GM12873 (cell line): ENCODE measurements at regions not wholly inside any gene's neighbourhood (a gene's known extent, or its start where the extent isn't known, plus 50 kb on each side); places are given as distances from the start of the nearest gene placed in this dataset.

Source experiments
- CTCF ChIP-seq: IDR thresholded peaks from 2 replicates; pipeline ENCODE4 v1.5.1; 2012; ENCODE audit warnings: low read depth, mild to moderate bottlenecking, moderate library complexity, low read length, control low read depth; ENCODE audit not compliant: insufficient read depth; ENCODE audit errors: missing control alignments

- TF ChIP-seq CTCF = no peak
Measured at GRCh38 chr14:38042322-38042721, 165.4 kb upstream of the SSTR1 start.

DNA sequence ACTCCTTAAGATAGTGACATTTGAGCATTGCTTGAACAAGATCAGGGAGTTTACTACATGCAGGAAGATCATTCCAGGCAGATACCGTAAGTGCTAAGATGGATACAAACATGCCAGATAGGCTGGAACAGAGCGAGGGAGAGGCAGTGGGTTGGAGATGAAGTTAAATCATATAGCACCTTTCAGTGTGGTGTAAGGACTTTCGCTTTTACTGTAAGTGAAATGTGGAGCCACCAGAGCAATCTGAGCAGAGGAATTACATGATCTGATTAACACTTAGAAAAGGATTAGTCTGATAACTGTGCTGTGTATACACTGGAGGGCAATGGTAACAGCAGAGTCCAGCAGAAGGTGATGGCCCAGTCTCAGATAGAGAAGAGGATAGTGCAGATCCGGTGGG lies 163.0 kb upstream of the SSTR1 start:
- no peak for TF ChIP-seq CTCF

DNA sequence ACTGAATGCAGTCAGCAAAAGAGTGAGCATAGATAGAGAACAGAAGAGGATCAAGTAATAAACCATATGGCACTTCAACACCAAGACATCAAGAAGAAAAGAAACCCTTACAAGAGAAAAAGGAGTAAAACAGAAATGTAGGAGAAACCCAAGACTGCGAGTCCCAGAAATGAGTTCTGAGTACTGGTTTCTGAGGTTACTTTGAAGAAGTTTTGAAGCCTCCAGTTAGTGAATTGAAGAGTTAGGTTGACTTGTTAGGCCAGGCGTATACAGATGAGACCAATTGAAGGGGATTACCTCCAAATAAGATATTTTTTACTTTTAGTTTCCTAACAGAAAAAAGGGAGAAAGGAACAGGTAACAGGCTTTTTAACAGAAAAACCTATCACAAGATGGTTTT lies 162.2 kb upstream of the SSTR1 start:
- TF ChIP-seq CTCF = no peak

- no peak for TF ChIP-seq CTCF
Measured at GRCh38 chr14:38046160-38046559, 161.5 kb upstream of the SSTR1 start.

DNA sequence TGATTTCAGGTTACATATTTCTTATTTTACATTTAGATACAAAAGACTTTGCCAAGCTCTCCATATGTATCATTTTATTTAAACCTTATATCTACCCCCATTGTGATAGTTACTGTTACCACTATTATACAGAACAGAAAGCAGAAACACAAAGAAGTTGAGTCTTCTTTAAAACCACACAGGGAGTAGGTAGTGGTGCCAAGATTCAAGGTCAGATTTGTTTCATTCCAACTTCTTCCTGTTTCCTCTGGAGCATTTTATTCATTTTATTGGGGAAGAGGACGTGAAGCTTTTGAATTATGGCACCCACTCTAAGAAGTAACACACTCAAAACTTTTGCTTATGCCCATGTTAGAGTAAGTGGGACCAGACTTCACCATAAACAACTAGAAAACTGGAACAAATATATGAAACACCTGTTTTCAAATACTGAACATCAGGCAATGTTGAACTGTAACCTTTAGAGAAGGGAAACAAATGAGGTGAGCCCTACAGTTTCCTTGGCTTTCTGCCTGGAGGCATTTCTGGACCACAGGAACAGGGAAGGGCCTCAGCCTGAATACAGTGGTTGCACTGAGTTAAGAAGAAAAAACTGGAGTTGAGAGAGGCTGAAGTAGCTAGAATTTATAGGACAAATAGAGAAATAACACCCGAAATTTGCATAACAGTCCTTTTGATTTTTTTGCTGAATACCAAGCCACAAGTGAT lies 160.4 kb upstream of the SSTR1 start:
- TF ChIP-seq CTCF = no peak

DNA sequence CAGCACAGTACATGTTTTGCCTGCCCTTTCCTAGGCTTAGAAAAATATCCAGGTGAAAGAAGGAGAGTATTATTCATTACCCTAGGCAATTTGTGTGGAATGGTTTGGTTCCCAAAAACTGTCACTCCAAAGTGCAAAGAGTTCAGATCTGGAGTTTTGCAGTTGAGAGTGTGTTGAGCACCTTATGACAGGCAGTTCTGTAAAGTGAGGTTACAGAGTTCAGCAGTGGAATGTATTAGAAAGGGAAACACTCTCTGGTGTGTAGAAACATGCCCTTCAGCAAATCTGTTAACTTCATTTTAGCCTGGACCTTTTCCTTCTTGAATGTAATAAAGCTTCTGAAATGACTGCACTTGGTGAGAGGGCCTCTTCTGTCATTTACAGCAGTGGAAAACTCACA lies 154.0 kb upstream of the SSTR1 start:
- TF ChIP-seq CTCF = no peak

DNA sequence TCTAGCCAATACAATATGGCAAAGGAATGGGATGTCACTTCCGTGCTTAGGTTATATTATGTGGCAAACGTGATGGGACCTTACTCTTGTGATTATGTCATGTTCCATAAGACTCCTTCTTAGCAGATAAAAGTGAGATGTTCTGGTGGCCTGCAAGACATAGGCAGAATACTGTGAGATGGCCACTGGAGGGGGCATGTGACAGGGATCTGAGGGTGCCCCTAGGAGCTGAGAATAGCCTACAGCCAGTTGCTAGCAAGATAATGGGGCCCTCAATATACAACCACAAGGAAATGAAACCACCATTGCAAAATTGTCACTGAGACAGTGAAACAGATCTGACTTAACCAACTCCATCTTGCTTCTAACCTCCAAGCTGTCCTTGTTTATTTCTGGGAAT lies 151.4 kb upstream of the SSTR1 start:
- no peak for TF ChIP-seq CTCF
